ENCODE measurements at regions not wholly inside any gene's neighbourhood (a gene's known extent, or its start where the extent isn't known, plus 50 kb on each side); places are given as distances from the start of the nearest gene placed in this dataset.

DNA sequence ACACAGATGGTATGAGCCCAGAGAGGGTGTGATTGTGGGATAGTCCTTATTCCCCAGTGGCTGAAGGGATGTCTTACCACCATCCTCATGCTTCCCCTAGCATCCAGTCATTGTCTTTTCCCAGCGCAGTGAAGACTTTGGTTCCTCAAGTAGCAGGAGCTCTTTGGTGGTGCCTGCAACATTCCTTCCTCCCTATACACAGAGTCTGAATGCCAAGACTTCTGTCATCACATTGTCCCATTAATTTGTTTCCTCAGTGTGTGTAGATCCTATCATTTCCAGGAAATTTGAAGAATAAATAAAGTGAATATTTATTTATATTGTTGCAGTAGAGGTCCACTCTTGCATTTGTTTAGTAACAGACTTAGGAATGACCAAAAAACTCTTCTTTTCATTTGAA lies 147.2 kb downstream of the DACT1 start:
- DNase-seq (ENCODE audit: low read depth): no peak
- Histone ChIP-seq H3K9me3 (ENCODE audit: control insufficient read depth, low read length) (no peaks in the 10 kb centered on the region), H3K4me3 (ENCODE audit: low read length) (no peak overlapping the region), H3K4me1 (ENCODE audit: control insufficient read depth, insufficient read depth, low read length) (peaks cover 5% of the 10 kb centered on the region), H3K36me3 (ENCODE audit: control insufficient read depth, insufficient read depth, low read length, severe bottlenecking) (no peaks in the 10 kb centered on the region), H3K27me3 (replicated peaks; ENCODE audit: control insufficient read depth, insufficient read depth, low read length) (peaks cover 49% of the 10 kb centered on the region), H3K9ac (ENCODE audit: low read length) (no peak overlapping the region)

DNA sequence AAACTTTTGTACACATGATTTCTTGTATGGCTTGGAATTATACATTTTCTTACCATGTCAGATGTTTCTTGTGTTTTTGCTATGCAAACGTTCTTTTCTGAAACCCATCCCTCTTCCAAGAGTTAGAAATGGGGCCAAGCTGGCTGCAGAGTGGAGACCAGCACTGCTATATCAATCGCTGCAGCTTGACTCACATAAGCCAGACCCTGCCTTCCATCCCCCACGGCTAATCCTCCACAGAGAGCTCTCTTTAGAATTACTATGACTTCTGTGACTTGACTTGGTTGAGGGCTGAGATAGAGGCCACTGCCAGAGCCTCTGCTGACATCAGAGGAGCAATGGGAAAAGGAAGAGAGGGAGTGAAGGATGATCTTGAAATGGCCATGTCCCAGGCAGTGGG lies 147.9 kb downstream of the DACT1 start:
- Histone ChIP-seq H3K9ac (ENCODE audit: low read length) (no peak overlapping the region), H3K27me3 (replicated peaks; ENCODE audit: control insufficient read depth, insufficient read depth, low read length) (peaks cover 54% of the 10 kb centered on the region), H3K4me1 (ENCODE audit: control insufficient read depth, insufficient read depth, low read length) (peaks cover 5% of the 10 kb centered on the region), H3K4me3 (ENCODE audit: low read length) (no peak overlapping the region), H3K36me3 (ENCODE audit: control insufficient read depth, insufficient read depth, low read length, severe bottlenecking) (no peaks in the 10 kb centered on the region), H3K9me3 (ENCODE audit: control insufficient read depth, low read length) (no peaks in the 10 kb centered on the region)
- no peak for DNase-seq (ENCODE audit: low read depth)

DNA sequence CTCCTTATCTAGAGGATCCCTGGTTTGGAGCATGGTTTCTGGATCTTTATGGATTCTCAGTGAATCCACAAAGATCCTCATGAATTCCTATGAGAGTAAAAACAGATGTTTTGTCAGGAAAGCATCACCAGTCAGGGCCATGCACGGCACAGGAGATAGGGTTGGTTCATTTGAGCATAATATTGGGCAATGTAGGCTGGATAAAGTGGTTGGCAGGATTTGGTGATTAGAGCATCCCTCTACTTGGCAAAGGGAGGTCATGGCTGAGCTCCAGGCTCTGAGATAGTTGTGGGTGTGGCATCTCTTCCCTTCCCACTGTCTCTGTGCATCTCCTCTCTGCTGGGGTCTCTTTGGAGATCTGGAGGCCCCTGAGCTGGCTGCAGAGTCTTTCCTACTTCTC lies 149.8 kb downstream of the DACT1 start:
- DNase-seq (ENCODE audit: low read depth): no peak
- peaks cover 5% of the 10 kb centered on the region for H3K4me1 ChIP-seq (ENCODE audit: control insufficient read depth, insufficient read depth, low read length)

DNA sequence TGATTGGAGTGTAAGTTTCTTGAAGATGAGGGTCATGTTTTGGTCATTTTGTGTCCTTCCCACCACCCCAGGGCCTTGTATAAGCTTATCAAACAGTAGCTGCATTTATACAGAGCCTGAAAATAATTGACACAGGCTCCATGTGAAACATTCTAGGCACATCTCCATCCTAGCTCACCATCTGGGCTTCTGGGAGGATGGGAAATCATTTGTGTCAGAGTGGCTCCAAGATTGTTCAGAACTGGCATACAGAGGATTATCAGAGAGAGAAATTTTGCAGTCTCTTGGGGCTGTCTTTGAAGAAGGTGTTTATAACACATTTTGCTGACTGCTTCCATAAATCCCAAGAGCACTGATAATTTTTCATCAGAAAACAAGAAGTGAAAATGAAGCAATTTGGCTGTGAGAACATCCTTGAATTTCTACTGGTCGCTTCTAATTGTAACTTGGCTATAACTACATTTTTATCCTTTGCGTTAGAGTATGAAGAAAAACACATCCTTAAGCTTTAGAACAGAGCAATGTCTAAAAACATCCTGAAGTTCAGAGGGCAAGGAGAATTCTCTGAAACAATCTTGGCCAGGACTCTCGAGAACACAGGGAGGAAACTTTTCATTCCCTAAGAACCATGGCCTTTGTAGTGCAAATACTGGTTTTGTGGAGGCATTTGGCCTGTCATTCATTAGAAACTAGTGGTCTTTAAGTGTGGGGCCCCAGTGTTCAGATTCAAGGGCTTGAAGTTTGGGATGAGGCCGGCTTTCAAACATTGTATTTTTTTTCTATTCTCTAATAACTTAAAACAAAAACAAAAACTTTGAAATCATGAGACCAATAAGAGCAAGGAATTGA lies 151.1 kb downstream of the DACT1 start:
- Histone ChIP-seq H3K4me3 (ENCODE audit: low read length) (no peak overlapping the region), H3K9me3 (ENCODE audit: control insufficient read depth, low read length) (no peaks in the 10 kb centered on the region), H3K4me1 (ENCODE audit: control insufficient read depth, insufficient read depth, low read length) (peaks cover 2% of the 10 kb centered on the region), H3K9ac (ENCODE audit: low read length) (no peak overlapping the region), H3K36me3 (ENCODE audit: control insufficient read depth, insufficient read depth, low read length, severe bottlenecking) (no peaks in the 10 kb centered on the region), H3K27me3 (replicated peaks; ENCODE audit: control insufficient read depth, insufficient read depth, low read length) (peaks cover 40% of the 10 kb centered on the region)
- no peak for DNase-seq (ENCODE audit: low read depth)

More for the DNA sequence above, 149.8 kb downstream of the DACT1 start:
- H3K4me3 ChIP-seq (ENCODE audit: low read length): no peak overlapping the region
- H3K9me3 ChIP-seq (ENCODE audit: control insufficient read depth, low read length): no peaks in the 10 kb centered on the region
- no peaks in the 10 kb centered on the region for H3K36me3 ChIP-seq (ENCODE audit: control insufficient read depth, insufficient read depth, low read length, severe bottlenecking)
- no peak overlapping the region for H3K9ac ChIP-seq (ENCODE audit: low read length)
- peaks cover 41% of the 10 kb centered on the region for H3K27me3 ChIP-seq (replicated peaks; ENCODE audit: control insufficient read depth, insufficient read depth, low read length)

DNA sequence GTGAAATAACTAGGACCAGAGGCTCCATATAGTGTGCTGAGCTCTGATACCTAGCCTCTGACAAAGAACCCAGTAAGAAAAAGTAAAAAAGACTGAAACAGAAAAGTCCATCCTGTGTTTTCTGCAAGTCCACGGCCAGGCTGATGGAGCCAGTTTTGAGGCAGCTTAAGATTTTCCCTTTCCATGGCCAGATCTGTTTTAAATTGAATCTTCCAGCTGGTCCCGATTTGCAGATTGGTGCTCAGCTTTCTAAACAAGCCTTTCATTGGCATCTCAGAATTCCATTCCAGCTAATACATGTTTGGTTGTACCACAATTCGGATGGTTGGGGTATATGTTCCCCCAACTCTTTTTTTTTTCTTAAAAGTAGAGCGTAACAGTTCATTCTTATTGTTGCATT lies 152.0 kb downstream of the DACT1 start:
- Histone ChIP-seq H3K27me3 (replicated peaks; ENCODE audit: control insufficient read depth, insufficient read depth, low read length) (peaks cover 39% of the 10 kb centered on the region), H3K9me3 (ENCODE audit: control insufficient read depth, low read length) (no peaks in the 10 kb centered on the region), H3K9ac (ENCODE audit: low read length) (no peak overlapping the region), H3K4me1 (ENCODE audit: control insufficient read depth, insufficient read depth, low read length) (no peaks in the 10 kb centered on the region), H3K4me3 (ENCODE audit: low read length) (no peak overlapping the region), H3K36me3 (ENCODE audit: control insufficient read depth, insufficient read depth, low read length, severe bottlenecking) (no peaks in the 10 kb centered on the region)
- no peak for DNase-seq (ENCODE audit: low read depth)

DNA sequence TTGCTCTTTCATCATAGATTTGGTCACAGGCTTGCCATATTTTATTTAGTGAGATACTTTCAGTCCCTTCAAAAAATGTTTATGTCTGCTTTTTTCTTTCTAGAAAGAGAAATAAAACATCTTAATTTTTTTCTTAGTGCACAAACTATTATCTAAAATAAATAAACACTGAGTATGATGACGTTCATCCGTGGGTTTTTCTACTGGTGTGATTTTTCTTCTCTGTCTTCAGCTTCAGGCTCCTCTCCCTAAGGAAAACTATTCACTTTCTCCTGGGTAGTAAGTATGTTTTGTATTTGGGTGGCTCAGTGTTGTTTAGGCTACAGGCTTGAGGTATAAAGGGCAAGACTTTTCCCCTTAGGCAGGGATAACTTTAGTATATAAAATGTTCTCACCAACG lies 154.7 kb downstream of the DACT1 start:
- Histone ChIP-seq H3K27me3 (replicated peaks; ENCODE audit: control insufficient read depth, insufficient read depth, low read length) (peaks cover 25% of the 10 kb centered on the region), H3K9ac (ENCODE audit: low read length) (no peak overlapping the region), H3K4me3 (ENCODE audit: low read length) (no peak overlapping the region), H3K4me1 (ENCODE audit: control insufficient read depth, insufficient read depth, low read length) (no peaks in the 10 kb centered on the region), H3K9me3 (ENCODE audit: control insufficient read depth, low read length) (no peaks in the 10 kb centered on the region), H3K36me3 (ENCODE audit: control insufficient read depth, insufficient read depth, low read length, severe bottlenecking) (no peaks in the 10 kb centered on the region)
- peak; percentile 39 for DNase-seq (ENCODE audit: low read depth)

DNA sequence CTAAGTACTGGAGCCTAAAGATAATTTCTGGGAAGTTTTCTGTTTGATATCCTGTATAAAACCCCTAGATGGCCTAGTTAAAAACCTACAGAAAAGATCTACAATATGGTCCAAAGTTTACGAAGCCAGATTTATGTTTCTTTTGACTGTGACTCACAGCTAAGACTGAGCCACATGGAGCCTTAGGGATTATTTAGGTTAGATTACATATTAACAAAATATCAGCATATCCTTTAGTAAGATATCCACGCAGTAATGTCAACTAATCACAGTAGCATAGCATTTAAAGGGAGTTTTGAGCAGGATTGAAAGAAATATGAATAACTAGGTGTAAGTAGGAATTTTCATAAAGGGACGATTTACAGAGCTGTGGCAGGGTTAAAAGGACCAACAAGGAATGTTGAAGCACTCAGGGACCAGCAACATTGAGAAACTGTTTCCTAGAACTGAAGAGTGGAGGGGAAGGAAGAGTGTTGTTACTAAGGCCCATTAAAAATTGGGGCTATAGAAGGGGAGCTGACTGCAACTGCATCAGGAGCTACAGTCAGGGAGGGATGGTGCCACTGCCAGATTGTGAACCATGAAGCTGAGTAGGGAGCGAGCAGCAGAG lies 155.5 kb downstream of the DACT1 start:
- DNase-seq (ENCODE audit: low read depth): no peak
- H3K27me3 ChIP-seq (replicated peaks; ENCODE audit: control insufficient read depth, insufficient read depth, low read length): peaks cover 26% of the 10 kb centered on the region
- H3K9ac ChIP-seq (ENCODE audit: low read length): no peak overlapping the region
- no peaks in the 10 kb centered on the region for H3K36me3 ChIP-seq (ENCODE audit: control insufficient read depth, insufficient read depth, low read length, severe bottlenecking)
- H3K9me3 ChIP-seq (ENCODE audit: control insufficient read depth, low read length): no peaks in the 10 kb centered on the region
- H3K4me1 ChIP-seq (ENCODE audit: control insufficient read depth, insufficient read depth, low read length): no peaks in the 10 kb centered on the region
- H3K4me3 ChIP-seq (ENCODE audit: low read length): no peak overlapping the region

DNA sequence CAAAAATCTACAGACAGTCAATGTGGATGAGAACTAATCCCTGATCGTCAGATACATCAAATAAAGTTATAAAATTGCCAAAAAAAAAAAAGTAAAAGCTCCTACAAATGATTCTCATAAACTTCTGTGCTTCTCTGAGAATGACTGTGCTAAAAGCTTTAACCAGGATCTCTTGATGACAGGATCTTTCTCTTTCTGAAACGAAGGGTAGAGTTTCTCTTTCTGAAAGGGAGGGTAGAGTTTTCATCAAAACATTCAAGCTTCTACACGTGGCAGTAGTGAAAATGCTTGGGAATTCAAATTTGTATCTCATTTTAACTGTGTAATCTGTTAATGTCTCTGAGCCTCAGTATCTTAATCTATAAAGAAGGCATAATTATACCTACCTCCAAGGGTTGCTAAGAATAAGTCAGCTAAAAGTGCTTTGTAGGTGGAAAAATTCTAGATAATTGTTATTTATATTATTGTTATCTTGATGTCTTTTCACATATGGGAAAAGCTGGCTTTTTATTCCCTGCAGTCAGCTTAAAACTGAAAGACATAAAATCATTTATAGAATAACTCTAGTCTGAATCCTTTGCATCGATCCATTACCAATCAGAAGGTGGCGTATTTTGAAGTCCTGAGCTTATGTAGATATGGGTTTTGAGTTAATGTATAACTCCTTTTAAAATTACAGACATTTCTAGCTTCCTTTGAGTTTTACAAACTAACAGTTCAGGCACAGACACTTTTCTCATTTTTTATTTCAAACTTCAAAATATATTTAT lies 157.4 kb downstream of the DACT1 start:
- Histone ChIP-seq H3K9ac (ENCODE audit: low read length) (no peak overlapping the region), H3K36me3 (ENCODE audit: control insufficient read depth, insufficient read depth, low read length, severe bottlenecking) (no peaks in the 10 kb centered on the region), H3K4me3 (ENCODE audit: low read length) (no peak overlapping the region), H3K27me3 (replicated peaks; ENCODE audit: control insufficient read depth, insufficient read depth, low read length) (peaks cover 21% of the 10 kb centered on the region), H3K4me1 (ENCODE audit: control insufficient read depth, insufficient read depth, low read length) (no peaks in the 10 kb centered on the region), H3K9me3 (ENCODE audit: control insufficient read depth, low read length) (no peaks in the 10 kb centered on the region)
- no peak for DNase-seq (ENCODE audit: low read depth)

DNA sequence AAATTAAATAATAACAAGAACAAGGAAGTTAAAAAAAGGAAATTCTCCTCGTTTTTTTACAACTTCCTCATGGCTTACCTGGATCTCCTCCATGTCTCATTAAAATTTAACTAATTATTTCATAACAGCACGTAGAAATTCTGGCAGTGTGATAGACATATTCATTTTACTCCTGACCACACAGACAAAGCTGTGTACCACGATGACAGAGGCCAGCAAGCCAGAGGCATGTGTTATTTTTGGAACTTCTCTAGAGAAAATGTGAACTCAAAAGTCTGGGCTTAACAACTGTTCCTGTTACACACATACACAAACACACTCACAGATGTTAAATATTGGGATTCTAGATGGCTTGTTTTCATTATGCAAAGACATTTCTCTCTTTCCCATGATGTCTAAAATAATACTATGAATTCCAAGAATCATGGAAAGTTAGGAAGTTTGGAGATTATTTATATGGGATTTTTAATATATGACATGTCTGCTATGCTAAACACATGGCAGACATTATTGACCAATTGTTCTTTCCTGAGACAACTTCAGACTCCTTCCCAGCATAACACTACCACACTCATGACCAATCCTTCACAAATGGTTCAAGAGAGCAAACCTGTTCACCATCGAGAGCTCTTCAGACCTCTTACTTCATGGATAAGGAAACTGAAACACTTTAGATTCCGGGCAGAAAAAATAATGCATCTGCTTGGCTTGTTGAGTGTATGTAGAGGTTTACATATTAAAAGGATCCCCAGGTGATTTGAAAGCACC lies 158.7 kb downstream of the DACT1 start:
- Histone ChIP-seq H3K9ac (ENCODE audit: low read length) (no peak overlapping the region), H3K27me3 (replicated peaks; ENCODE audit: control insufficient read depth, insufficient read depth, low read length) (peaks cover 17% of the 10 kb centered on the region), H3K9me3 (ENCODE audit: control insufficient read depth, low read length) (no peaks in the 10 kb centered on the region), H3K4me3 (ENCODE audit: low read length) (no peak overlapping the region), H3K4me1 (ENCODE audit: control insufficient read depth, insufficient read depth, low read length) (no peaks in the 10 kb centered on the region), H3K36me3 (ENCODE audit: control insufficient read depth, insufficient read depth, low read length, severe bottlenecking) (no peaks in the 10 kb centered on the region)
- DNase-seq (ENCODE audit: low read depth): no peak

DNA sequence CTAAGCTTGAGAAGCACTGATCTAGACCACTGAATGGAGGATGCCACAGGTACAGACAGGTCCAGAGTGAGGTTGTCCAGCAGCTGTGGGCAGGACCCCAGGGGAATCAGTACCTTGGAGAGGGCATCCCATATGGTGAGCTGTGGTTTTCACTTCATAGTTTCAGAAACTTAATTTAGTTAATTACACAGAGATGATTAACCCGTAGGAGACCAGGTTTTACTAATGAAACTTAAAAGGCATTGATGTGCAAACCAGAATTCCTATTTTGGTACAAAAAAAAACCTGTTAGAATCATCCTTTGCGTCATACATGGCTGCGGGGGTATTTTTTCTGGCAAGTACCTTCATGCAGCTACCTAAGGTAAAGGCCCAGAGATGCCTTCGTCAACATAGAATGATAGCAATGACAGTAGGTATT lies 159.3 kb downstream of the DACT1 start:
- no peaks in the 10 kb centered on the region for H3K4me1 ChIP-seq (ENCODE audit: control insufficient read depth, insufficient read depth, low read length)
- H3K36me3 ChIP-seq (ENCODE audit: control insufficient read depth, insufficient read depth, low read length, severe bottlenecking): no peaks in the 10 kb centered on the region
- no peaks in the 10 kb centered on the region for H3K9me3 ChIP-seq (ENCODE audit: control insufficient read depth, low read length)
- H3K9ac ChIP-seq (ENCODE audit: low read length): no peak overlapping the region
- H3K4me3 ChIP-seq (ENCODE audit: low read length): no peak overlapping the region
- peaks cover 17% of the 10 kb centered on the region for H3K27me3 ChIP-seq (replicated peaks; ENCODE audit: control insufficient read depth, insufficient read depth, low read length)
- DNase-seq (ENCODE audit: low read depth): no peak

DNA sequence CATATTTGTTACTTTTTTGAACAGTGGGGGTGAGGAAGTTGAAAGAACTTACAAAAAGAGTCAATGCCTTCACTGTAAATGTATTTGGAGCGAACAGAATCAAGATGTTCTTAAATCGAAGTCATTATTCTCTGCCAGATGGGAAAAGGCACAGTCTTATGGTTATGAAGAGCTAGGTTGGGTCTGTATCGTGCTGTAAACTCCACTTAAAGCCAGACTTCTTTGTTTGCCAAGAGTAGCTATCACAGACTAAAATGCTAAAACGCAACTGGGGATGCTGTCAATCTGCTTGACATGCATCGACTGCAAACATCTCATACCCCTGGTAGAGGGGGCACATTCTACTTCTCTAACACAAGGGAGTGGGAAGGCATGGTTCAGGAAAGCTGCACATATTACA lies 160.4 kb downstream of the DACT1 start:
- Histone ChIP-seq H3K27me3 (replicated peaks; ENCODE audit: control insufficient read depth, insufficient read depth, low read length) (peaks cover 17% of the 10 kb centered on the region), H3K36me3 (ENCODE audit: control insufficient read depth, insufficient read depth, low read length, severe bottlenecking) (no peaks in the 10 kb centered on the region), H3K4me1 (ENCODE audit: control insufficient read depth, insufficient read depth, low read length) (no peaks in the 10 kb centered on the region), H3K9ac (ENCODE audit: low read length) (no peak overlapping the region), H3K9me3 (ENCODE audit: control insufficient read depth, low read length) (peaks cover 4% of the 10 kb centered on the region), H3K4me3 (ENCODE audit: low read length) (no peak overlapping the region)
- no peak for DNase-seq (ENCODE audit: low read depth)

Measured in adipocyte (in vitro differentiated cells).